PFSK-1 (cell line): ENCODE measurements at regions not wholly inside any gene's neighbourhood (a gene's known extent, or its start where the extent isn't known, plus 50 kb on each side); places are given as distances from the start of the nearest gene placed in this dataset.

Experiments
- FOXP2 ChIP-seq: optimal IDR thresholded peaks from 2 replicates; pipeline ENCODE3; 2011; ENCODE audit warnings: borderline replicate concordance, control low read depth, inconsistent platforms; ENCODE audit not compliant: insufficient read depth; ENCODE audit errors: extremely low read length, extremely low read depth
- POLR2AphosphoS5 ChIP-seq: IDR thresholded peaks from 2 replicates; pipeline ENCODE4 v1.6.1; 2012; ENCODE audit warnings: low read depth, mild to moderate bottlenecking, control low read depth, low read length, moderate library complexity
- REST ChIP-seq, 2 experiments: IDR thresholded peaks; 2 replicates each; pipeline versions ENCODE4 v1.6.1 to v1.8.0; 2011 to 2012; ENCODE audit warnings: low read depth in 2 of 2, low read length in 2 of 2, control low read depth in 1 of 2, inconsistent platforms in 1 of 2, mild to moderate bottlenecking in 1 of 2, moderate library complexity in 1 of 2; ENCODE audit not compliant: insufficient read depth in 1 of 2
- SIN3A ChIP-seq: IDR thresholded peaks from 2 replicates; pipeline ENCODE4 v1.6.1; 2012; ENCODE audit warnings: mild to moderate bottlenecking, low read length, moderate library complexity, borderline replicate concordance; ENCODE audit not compliant: insufficient read depth
- TAF1 ChIP-seq: IDR thresholded peaks from 2 replicates; pipeline ENCODE4 v1.6.1; 2012; ENCODE audit warnings: low read length, control low read depth, borderline replicate concordance; ENCODE audit not compliant: insufficient read depth

DNA sequence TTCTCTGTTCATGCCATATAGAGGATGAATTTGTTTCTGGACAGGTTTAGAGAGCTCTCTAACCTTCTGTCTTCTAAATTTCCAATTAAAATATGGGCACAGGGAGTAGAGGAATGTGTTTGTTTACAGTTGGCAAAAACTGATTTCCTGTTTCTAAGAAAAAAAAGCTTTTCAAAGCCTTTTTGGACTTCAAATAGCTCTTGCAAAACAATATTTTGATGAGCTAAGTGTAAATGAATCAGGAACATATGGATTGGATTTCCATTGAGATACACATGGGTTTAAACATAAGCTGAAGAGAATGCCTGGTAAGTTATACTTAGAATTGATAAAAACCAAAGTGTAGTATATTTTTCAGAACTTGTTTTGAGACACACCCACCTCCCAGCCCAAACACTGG, 677.5 kb downstream of the NYAP2 start:
- TF ChIP-seq POLR2AphosphoS5 (no peak), FOXP2 (no peak), SIN3A (no peak), REST (IDR thresholded peaks at IDR 0.05; ENCODE audit: insufficient read depth in 1 of 2, low read depth in 2 of 2, low read length in 2 of 2) (no peak), TAF1 (no peak)

DNA sequence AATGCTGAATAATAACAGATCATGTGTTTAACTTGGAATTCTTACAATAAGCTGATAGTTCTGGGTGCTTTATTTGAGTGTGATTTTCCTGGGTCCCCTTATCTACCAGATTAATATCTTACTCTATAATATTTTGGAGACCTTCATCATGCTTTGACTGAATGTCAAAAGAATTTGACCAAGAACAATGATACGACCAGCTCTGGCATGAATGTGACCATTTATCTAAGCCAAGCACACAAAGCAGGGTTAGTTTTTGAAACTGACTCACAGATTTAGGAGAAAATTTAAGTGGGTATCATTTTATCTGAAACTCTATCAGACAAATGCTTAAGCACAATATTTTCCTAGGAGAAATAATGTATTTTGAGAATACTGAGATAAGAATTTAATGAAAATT, 677.0 kb downstream of the NYAP2 start:
- TF ChIP-seq POLR2AphosphoS5 (no peak), FOXP2 (no peak), REST (IDR thresholded peaks at IDR 0.05; ENCODE audit: insufficient read depth in 1 of 2, low read depth in 2 of 2, low read length in 2 of 2) (no peak)

GRCh38 chr2:226074391-226074790, 674.9 kb downstream of the NYAP2 start:
- TF ChIP-seq SIN3A (no peak), FOXP2 (no peak), POLR2AphosphoS5 (no peak), REST (IDR thresholded peaks at IDR 0.05; ENCODE audit: insufficient read depth in 1 of 2, low read depth in 2 of 2, low read length in 2 of 2) (no peak), TAF1 (no peak)

DNA sequence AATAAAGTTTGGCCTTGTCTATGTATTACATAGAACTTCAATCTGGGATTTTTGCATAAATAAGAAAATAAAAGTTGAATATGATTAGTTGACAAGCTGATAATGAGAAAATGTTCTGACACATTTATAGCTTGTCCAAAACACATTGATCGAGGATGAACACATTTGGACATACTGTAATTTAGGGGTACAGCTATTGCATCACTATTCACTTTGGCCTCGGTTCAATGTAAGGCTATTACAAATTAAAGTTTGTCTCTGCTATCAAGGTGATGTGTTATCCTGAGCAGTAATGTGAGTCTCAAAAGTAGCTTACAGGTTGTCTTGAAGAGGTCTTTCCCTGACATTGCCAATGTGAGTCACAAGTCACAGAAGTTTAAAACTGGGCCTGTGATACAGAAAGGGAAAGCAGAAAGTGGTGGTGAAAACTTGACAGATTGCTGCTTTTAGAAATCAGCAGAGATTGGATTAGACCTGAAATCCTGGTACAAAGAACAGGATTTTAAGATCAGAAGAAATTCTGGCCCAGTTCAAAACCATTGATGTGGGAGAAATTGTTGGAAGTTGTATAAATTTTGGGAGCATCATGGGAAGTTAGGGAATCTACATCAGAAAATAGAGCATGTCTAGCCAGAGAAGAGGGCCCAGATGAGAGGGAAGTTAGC, 674.1 kb downstream of the NYAP2 start:
- no peak for TF ChIP-seq REST (IDR thresholded peaks at IDR 0.05; ENCODE audit: insufficient read depth in 1 of 2, low read depth in 2 of 2, low read length in 2 of 2)
- TF ChIP-seq FOXP2, result no peak
- TF ChIP-seq POLR2AphosphoS5, result no peak
- no peak for TF ChIP-seq SIN3A
- no peak for TF ChIP-seq TAF1

- TF ChIP-seq FOXP2, result no peak
- TF ChIP-seq REST (IDR thresholded peaks at IDR 0.05; ENCODE audit: insufficient read depth in 1 of 2, low read depth in 2 of 2, low read length in 2 of 2), result no peak
- no peak for TF ChIP-seq TAF1
- TF ChIP-seq SIN3A, result no peak
- no peak for TF ChIP-seq POLR2AphosphoS5
Measured at GRCh38 chr2:226066873-226067272, 667.4 kb downstream of the NYAP2 start.
